ENCODE measurements at regions not wholly inside any gene's neighbourhood (a gene's known extent, or its start where the extent isn't known, plus 50 kb on each side); places are given as distances from the start of the nearest gene placed in this dataset.

- no peaks in the 10 kb centered on the region for H3K36me3 Mint-ChIP-seq (ENCODE audit: low read depth)
- peaks cover 6% of the 10 kb centered on the region for H3K9me3 Mint-ChIP-seq (ENCODE audit: low read depth)
- no peak for DNase-seq (ENCODE audit: low spot score)
- no peaks in the 10 kb centered on the region for H3K27me3 Mint-ChIP-seq (ENCODE audit: low read depth)
- peaks cover 43% of the 10 kb centered on the region for H3K4me1 Mint-ChIP-seq (ENCODE audit: low read depth)
- TF ChIP-seq CTCF (IDR thresholded peaks at IDR 0.05), result no peak
- H3K27ac Mint-ChIP-seq (ENCODE audit: unreplicated experiment), result no peak overlapping the region
- H3K4me3 Mint-ChIP-seq (ENCODE audit: unreplicated experiment), result no peak overlapping the region
Measured at GRCh38 chr3:70815817-70816216, 503.4 kb upstream of the MDFIC2 start.

- Mint-ChIP-seq H3K27me3 (ENCODE audit: low read depth) (no peaks in the 10 kb centered on the region), H3K9me3 (ENCODE audit: low read depth) (peaks cover 12% of the 10 kb centered on the region), H3K4me1 (ENCODE audit: low read depth) (peaks cover 30% of the 10 kb centered on the region), H3K36me3 (ENCODE audit: low read depth) (no peaks in the 10 kb centered on the region), H3K4me3 (ENCODE audit: unreplicated experiment) (no peak overlapping the region), H3K27ac (ENCODE audit: unreplicated experiment) (no peak overlapping the region)
- no peak for DNase-seq (ENCODE audit: low spot score)
- no peak for TF ChIP-seq CTCF (IDR thresholded peaks at IDR 0.05)
Measured at GRCh38 chr3:70813311-70813710, 500.9 kb upstream of the MDFIC2 start.

- no peak for DNase-seq (ENCODE audit: low spot score)
- Mint-ChIP-seq H3K36me3 (ENCODE audit: low read depth) (no peaks in the 10 kb centered on the region), H3K9me3 (ENCODE audit: low read depth) (peaks cover 12% of the 10 kb centered on the region), H3K27me3 (ENCODE audit: low read depth) (no peaks in the 10 kb centered on the region), H3K4me3 (ENCODE audit: unreplicated experiment) (no peak overlapping the region), H3K4me1 (ENCODE audit: low read depth) (peaks cover 30% of the 10 kb centered on the region), H3K27ac (ENCODE audit: unreplicated experiment) (peak overlapping the region; percentile 68)
- TF ChIP-seq CTCF (IDR thresholded peaks at IDR 0.05), result no peak
Measured at GRCh38 chr3:70811880-70812279, 499.4 kb upstream of the MDFIC2 start.

GRCh38 chr3:70808881-70809280, 496.4 kb upstream of the MDFIC2 start:
- Mint-ChIP-seq H3K4me1 (ENCODE audit: low read depth) (peaks cover 43% of the 10 kb centered on the region), H3K27me3 (ENCODE audit: low read depth) (no peaks in the 10 kb centered on the region), H3K36me3 (ENCODE audit: low read depth) (no peaks in the 10 kb centered on the region), H3K27ac (ENCODE audit: unreplicated experiment) (no peak overlapping the region), H3K9me3 (ENCODE audit: low read depth) (peaks cover 8% of the 10 kb centered on the region), H3K4me3 (ENCODE audit: unreplicated experiment) (no peak overlapping the region)
- TF ChIP-seq CTCF (IDR thresholded peaks at IDR 0.05), result no peak
- DNase-seq (ENCODE audit: low spot score), result no peak

GRCh38 chr3:70806556-70806955, 494.1 kb upstream of the MDFIC2 start:
- H3K4me1 Mint-ChIP-seq (ENCODE audit: low read depth), result peaks cover 56% of the 10 kb centered on the region
- peaks cover 6% of the 10 kb centered on the region for H3K9me3 Mint-ChIP-seq (ENCODE audit: low read depth)
- H3K4me3 Mint-ChIP-seq (ENCODE audit: unreplicated experiment), result no peak overlapping the region
- no peak overlapping the region for H3K27ac Mint-ChIP-seq (ENCODE audit: unreplicated experiment)
- no peak for TF ChIP-seq CTCF (IDR thresholded peaks at IDR 0.05)
- DNase-seq (ENCODE audit: low spot score), result no peak
- H3K36me3 Mint-ChIP-seq (ENCODE audit: low read depth), result no peaks in the 10 kb centered on the region
- no peaks in the 10 kb centered on the region for H3K27me3 Mint-ChIP-seq (ENCODE audit: low read depth)
